Stimulated activated CD8-positive, alpha-beta memory T cell treated with anti-CD3 and anti-CD28 coated beads, Interleukin-15, amount 100 ng/mL, for 48 hours (primary cell): ENCODE measurements at regions not wholly inside any gene's neighbourhood (a gene's known extent, or its start where the extent isn't known, plus 50 kb on each side); places are given as distances from the start of the nearest gene placed in this dataset.
"Not testable (repeated sequence)": the region's sequence is repeated elsewhere in the genome, so short reads cannot be mapped to it uniquely, and the experiment has no call there.

Experiments used
- DNase-seq, 2 donors: peaks; one replicate each; pipeline ENCODE4 v3.0.0-alpha.2; 2020; ENCODE audit warnings: low read depth in 2 of 2

DNA sequence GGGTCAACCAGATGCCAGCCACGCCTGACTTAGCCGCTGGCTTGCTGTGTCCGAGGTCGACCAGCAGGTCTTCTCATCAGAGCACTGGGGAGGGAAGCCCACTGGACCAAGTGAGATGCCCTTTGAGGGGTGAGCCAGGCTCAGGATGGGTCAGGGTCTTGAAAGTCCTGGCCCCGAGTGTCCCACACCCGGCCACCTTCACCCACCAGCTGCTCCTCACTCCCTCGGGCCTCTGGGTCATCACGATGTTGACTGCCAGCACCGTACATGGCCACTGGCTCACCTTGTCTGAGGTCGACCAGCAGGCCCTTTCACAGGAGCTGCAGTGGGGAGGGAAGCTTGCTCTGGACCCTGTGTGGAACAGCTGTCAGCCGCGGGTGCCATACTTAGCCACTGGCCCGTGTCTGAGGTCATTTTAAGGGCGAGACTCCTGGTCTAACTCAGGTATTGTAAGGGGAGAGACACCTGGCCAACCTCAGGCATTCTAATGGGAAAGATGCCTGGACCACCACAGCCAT is 1361.3 kb downstream of the UQCRFS1 start:
- no peak for DNase-seq

DNA sequence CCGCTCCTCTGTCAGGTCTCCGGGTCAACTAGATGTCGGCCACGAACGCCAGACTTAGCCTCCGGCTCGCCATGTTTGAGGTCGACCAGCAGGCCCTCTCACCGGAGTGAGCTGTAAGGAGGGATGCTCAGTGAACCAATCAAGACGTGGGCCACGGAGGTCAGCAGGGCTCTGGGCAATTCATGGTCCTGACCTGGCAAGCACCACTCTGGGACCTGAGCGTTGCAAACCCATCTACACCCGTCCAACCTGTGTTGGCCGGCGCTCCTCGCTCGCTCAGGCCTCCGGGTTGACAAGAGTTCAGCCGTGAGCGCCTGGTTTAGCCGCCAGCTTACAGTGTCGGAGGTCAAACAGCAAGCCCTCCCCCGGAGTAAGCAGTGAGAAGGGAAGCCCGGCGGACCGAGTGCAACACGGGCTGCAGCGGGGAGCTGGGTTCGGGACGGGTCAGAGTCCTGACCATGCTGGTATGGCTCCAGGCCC is 1361.9 kb downstream of the UQCRFS1 start:
- DNase-seq = no peak

DNA sequence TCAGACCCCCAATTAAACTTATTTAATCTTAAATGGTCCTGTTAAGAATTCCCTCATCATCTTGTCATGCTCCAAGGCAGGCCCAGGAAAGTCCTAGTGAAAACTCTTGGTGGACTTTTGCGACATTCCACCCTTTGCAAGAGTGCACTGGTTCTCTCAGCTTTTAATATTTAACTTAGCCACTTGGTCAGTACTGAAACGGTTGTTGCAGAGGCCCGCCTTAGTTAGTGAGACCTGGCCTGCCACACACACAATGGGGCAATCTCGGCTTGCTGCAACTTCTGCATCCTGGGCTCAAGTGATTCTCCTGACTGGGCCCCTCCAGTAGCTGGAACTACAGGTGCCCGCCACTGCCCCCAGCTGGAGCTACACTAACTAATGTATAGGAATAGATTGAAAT is 1366.0 kb downstream of the UQCRFS1 start:
- no peak for DNase-seq

DNA sequence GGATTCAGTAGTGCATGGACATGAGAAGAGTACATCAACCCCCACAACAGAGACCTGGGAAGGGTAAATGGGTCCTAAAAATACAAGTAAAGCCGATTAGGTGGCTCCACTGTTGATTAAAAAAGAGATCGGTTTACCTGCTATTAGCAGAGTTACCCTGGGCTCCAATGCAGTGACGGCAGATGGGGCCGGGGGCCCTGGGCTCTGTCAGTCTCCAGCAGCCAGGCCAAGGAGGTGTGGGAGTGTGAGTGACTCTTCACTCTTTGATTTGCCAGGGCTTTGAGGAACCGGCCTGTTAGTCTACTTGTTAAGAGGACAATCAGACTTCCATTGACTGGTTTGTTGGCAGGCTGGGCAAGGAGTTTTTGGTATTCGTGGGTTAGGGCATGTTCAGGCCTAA is 1368.7 kb downstream of the UQCRFS1 start:
- no peak for DNase-seq

DNA sequence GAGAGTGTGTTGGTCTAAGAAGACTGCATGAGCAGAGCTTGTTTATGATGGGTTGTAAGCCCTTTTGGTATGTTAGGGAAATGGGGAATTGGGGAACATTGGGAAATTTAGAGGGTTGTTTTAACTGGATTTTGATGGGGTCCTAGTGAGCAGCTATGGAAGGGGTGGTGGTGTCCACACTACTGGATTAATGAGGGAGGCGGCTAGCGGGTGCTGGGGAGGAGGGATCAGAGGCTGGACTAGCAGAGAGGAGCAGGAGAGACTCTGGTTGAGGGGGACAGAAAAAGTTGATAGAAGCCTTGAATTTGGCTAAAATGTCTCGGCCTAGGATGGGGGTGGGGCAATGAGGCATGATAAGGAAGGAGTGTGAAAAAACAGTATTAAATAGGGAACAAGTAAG is 1369.1 kb downstream of the UQCRFS1 start:
- no peak for DNase-seq

DNA sequence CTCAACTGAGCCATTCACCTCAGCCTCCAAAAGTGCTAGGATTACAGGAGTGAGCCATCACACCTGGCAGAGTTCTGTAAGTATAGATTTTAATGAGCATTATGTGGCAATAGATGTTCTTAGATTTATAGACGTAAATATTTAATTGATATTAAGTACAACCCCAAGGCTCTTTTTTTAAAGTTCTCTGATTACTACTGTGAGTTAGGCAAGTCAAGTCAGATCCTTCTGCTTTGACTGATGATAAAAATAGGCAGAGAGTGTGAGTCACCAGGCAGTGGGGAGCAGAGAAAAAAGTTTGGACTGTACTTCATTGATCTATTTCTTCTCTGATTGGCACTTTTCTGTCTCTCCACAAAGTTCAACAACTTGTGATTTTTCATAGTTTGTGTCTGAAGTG is 1379.9 kb downstream of the UQCRFS1 start:
- no peak for DNase-seq

DNA sequence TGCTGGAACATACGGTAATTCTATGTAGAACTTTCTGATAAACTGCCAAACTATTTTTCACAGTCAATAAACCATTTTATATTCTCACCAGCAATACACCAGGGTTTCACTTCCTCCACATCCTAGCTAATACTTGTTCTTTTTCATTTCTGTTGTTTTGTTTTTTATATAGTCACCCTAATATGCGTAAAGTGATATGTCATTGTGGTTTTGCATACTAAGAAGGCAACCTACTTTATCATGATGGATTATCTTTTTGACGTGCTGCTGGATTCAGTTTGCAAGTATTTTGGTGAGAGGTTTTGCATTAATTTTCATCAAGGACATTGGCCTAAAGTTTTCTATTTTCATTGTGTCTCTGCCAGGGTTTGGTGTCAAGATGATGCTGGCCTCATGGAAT is 1384.1 kb downstream of the UQCRFS1 start:
- DNase-seq = no peak

DNA sequence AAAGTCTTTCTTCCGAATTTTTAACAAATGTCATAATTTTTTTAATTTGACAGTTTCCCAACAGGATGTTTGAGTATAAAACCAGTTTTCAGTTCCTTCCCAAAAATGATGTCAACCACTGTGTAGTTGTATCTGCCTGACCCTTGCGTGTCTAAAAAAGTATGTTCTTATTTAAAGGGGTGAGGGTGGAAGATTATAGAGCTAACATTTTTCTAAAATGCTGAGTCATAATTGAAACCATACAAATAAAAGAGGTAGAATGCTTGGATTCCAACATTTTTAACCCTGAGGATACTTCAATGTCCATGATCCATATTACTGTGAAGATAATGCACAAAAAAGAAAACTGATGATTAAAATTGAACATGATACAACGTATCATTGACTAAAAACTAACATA is 1388.8 kb downstream of the UQCRFS1 start:
- no peak for DNase-seq

DNA sequence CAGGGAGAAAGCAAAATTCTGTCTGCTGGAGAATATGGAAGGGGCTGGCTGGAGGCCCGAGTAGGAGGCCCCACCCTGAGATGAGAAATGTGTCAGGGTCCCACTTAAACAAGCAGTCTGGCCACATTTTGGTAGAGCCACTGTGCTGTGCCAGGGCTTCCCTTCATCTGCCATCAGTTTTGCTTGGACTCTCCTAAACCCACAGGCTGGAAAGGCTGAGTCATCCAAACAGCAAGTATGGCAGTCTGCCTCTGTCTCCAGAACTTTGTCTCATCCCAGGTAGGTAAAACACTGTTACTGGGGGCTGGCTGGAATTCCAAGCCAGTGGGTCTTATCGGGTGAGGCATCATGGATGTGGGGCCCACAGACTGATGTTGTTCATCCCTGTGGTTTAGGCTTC is 1390.6 kb downstream of the UQCRFS1 start:
- no peak for DNase-seq

DNA sequence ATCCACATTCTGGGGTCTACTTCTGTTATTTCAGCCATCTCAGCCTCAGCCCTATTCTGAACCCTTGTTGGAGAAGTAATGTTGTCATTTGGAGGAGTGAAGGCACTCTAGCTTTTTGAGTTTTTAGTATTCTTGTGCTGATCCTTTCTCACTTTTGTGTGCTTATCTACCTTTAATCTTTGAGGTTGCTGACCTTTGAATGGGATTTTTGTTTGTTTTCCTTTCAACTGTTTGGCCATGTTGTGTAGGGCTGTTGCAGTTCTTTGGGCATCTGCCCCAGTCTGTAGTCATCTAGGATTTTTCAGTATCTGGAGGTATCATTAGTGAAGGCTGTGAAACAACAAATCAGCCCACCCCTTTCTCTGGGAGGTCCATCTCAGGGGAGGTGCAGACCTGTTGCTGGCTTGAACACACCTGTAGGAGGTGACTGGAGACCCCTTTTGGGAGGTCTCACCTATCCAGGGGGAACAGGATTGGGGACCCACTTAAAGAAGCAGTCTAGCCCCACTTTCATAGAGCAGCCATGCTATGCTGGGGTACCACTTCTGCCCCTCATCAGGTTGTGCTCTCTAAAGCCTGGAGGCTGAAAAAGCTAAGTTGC is 1391.4 kb downstream of the UQCRFS1 start:
- DNase-seq = no peak

DNA sequence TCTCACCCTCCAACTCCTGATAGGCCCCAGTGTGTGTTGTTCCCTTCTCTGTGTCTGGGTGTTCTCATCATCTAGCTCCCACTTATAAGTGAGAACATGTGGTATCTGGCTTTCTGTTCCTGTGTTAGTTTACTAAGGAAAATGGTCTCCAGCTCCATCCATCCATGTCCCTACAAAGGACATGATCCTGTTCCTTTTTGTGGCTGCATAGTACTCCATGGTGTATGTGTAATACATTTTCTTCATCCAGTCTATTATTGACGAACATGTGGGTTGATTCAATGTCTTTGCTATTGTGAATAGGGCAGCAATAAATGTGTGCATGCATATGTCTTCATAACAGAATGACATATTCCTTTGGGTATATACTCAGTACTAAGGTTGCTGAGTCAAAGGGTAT is 1397.0 kb downstream of the UQCRFS1 start:
- DNase-seq = no peak

DNA sequence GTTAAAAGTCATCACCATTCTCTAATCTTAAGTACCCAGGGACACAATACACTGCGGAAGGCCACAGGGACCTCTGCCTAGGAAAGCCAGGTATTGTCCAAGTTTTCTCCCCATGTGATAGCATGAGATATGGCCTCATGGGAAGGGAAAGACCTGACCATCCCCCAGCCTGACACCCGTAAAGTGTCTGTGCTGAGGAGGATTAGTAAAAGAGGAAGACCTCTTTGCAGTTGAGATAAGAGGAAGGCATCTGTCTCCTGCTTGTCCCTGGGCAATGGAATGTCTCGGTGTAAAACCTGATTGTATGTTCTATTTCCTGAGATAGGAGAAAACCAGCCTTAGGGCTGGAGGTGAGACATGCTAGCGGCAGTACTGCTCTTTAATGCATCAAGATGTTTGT is 1398.1 kb downstream of the UQCRFS1 start:
- DNase-seq = not testable (repeated sequence)

DNA sequence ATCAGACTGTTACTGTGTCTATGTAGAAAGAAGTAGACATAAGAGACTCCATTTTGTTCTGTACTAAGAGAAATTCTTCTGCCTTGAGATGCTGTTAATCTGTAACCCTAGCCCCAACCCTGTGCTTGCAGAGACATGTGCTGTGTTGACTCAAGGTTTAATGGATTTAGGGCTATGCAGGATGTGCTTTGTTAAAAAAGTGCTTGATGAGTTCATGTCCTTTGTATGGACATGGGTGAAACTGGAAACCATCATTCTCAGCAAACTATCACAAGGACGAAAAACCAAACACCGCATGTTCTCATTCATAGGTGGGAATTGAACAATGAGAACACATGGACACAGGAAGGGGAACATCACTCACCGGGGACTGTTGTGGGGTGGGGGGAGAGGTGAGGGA is 1398.7 kb downstream of the UQCRFS1 start:
- not testable (repeated sequence) for DNase-seq

DNA sequence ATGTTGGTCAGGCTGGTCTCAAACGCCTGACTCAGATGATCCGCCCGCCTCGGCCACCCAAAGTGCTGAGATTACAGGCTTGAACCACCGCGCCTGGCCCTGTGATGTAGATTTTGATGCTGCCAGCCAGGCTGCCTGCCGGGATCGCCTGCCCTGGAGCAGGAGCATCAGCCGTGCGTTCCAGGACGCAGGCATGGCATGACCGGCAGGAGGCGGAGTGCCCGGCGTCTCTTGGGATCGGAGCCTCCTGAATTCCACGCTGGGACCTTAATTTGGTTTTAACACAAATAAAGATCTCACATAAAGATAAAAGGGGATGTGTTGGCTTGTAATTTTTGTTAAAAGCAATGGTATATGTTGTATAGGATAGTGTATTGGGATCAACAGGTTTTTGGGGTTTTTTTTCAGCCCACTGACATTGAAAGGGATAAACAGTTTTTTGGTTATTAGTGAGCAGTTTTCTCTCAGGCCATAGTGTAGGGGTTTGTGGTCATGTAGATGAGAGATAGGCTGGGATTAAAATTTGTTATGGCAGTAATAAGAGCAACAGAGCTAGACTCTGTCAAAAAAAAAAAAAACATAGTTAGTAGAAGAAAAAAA is 1406.4 kb downstream of the UQCRFS1 start:
- DNase-seq = no peak

DNA sequence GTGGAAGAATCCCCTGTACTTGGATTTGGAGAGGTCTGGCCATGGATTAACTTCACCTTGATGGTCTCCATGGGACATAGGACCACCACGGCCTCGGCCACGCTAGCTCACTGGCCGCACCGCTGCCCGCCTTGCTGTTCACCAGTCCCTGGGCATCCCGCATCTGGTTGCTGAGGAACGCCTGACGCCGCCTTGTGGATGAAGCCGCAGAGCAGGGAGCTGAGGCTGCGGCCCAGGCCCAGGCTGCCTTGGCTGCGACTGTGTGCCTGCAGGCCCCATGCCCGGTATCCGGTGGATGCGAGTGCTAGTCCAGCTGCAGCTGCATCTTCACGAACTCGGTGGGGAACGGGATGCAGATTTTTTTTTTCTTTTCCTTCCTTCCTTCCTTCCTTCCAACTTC is 1407.1 kb downstream of the UQCRFS1 start:
- no peak for DNase-seq

DNA sequence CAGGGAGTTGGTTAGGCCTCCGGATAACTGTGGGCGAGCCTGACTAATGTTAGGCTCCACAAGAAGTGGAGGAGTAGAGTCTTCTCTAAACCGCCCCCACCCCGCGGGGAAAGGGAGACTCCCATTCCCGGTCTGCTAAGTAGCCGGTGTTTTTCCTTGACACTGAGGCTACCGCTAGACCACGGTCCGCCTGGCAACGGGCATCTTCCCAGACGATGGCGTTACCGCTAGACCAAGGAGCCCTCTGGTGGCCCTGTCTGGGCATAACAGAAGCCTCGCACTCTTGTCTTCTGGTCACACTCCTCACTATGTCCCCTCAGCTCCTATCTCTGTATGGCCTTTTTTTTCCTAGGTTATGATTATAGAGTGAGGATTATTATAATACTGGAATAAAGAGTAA is 1410.7 kb downstream of the UQCRFS1 start:
- not testable (repeated sequence) for DNase-seq

DNA sequence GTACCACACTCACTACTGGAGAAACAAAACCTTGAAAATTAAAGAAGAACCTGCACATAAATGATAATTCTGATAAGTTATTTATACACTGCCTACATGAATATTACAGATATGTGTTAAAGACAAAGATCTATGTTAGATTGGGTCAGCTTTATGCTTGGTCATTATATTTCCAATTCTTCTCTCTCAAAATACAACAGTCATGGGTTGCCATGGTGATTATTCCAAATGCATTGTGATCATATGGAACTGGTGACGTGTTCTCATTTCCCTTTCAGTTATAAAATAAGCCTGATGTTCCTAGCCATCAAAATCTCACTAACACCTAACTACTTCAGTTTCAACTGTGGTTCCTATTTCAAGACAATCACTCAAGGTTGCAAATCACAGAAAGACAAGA is 1416.4 kb downstream of the UQCRFS1 start:
- no peak for DNase-seq

DNA sequence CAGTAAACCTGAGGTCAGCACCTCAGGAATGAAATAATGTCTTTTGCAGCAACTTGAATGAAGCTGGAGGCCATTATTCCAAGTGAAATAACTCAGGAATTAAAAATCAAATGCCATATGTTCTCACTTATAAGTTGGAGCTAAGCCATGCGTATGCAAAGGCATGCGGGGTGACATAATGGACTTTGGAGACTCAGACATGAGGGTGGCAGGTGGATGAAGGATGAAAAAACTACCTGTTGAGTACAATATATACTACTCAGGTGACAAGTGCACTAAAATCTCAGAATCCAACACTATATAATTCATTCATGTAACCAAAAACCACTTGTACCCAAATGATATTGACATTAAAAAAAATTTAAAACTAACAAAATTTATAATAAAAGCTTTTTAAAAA is 1416.9 kb downstream of the UQCRFS1 start:
- DNase-seq = no peak

DNA sequence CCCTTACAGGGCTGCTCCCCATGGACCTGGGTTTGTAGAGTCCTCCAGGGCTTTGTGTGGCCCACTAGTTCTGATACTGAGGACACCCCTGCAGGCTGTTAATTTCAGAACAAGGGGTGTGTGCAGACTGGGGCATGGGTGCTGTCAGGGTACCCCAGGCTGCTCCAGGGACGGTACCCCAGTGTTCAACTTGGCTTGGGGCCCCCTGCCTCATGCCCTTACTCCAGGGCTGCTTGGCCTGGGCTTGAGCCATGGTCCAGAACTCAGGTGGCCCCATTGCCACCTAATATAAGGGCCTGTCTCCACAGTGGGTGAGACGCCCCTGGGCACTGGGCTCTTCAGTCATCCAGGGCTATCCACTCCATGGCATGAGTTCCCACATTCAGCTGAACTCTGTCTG is 1417.6 kb downstream of the UQCRFS1 start:
- DNase-seq = no peak

DNA sequence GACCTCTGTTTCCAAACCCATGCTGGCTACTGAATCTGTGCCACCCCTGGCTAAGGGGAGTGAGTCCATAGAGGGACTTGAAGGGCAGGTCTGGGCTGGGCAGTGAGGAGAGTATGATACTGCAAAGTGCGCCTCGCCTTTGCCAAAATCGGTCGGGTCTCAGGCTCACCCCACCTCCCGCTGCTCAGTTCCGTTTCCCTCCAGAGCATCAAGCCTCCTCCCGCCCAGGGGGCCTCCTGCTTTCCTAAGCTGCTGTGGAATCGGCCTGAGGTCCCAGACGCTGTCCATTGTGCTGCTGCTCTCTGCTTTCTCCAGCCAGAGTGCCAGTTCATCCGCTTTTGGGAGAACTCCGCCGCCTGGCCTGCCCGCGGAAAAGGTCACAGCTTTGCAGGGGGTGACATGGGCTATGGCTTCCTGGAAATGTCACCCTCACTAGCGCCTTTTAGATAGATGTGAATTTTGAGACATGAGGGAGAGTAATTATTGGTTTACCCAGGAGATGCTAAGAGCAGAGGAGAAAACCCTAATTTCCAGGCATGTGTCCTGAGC is 1418.4 kb downstream of the UQCRFS1 start:
- no peak for DNase-seq

DNA sequence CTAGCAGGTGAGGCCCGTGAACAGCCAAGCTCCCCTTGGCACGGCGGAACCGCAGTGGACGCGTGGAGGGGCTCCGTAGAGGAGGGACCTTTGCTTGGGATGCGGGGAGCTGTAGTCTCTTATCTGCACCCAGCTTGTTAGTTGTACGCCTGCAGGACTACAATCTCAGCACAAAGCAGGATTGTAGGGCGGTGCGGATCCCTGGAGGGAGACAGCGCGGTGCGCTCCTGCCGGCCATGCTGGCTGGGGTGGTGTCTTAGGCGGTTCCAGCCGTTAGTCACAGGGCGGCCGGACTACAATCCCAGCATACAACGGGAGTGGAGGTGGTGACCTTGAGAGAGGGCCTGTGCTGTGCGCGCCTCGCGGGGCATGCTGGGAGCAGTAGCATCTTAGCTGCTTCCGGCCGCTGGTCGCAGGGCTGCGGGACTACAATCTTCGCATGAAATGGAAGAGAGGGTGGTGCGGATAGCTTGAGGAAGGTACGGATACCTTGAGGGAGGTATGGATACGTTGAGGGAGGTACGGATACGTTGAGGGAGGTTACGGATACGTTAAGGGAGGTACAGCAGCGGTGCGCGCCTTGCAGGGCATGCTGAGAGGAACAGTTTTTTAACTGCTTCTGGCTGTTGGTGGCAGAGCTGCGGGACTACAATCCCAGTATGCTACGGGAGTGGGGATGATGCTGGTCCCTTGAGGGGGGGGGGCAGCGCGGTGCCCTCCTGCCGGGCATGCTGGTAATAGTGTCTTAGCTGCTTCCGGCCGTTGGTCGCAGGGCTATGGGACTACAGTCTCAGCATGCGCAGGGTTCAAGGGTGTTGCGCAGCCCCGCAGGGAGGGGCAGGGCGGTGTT is 1419.1 kb downstream of the UQCRFS1 start:
- DNase-seq = peak; percentile 83 to 87

DNA sequence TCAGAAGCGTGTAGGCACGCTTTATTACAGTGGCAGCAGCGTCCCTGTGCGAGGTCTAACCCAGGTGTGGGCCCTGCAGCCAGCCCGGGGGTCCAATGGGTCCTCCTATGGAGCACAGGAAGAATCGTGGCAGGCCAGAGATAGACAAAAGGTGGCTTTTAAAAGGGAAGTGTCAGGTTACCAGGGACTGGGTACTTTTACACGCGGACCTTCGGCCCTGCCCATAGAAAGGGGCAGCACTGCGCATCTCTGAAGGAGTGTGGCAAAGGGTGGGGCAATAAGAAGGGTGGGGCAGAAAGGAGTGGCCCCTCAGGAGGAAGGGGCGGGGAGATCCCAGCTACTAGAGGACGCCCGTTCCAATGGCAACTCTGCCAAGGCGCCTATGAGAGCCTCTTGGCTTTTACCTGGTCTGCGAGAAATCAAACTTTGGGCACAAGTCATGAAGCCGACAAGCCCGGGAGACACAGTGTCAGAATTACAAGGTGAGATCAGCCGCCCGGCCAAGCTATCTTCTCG is 1419.8 kb downstream of the UQCRFS1 start:
- DNase-seq = peak; percentile 53 to 68
